ENCODE measurements at regions not wholly inside any gene's neighbourhood (a gene's known extent, or its start where the extent isn't known, plus 50 kb on each side); places are given as distances from the start of the nearest gene placed in this dataset.

DNA sequence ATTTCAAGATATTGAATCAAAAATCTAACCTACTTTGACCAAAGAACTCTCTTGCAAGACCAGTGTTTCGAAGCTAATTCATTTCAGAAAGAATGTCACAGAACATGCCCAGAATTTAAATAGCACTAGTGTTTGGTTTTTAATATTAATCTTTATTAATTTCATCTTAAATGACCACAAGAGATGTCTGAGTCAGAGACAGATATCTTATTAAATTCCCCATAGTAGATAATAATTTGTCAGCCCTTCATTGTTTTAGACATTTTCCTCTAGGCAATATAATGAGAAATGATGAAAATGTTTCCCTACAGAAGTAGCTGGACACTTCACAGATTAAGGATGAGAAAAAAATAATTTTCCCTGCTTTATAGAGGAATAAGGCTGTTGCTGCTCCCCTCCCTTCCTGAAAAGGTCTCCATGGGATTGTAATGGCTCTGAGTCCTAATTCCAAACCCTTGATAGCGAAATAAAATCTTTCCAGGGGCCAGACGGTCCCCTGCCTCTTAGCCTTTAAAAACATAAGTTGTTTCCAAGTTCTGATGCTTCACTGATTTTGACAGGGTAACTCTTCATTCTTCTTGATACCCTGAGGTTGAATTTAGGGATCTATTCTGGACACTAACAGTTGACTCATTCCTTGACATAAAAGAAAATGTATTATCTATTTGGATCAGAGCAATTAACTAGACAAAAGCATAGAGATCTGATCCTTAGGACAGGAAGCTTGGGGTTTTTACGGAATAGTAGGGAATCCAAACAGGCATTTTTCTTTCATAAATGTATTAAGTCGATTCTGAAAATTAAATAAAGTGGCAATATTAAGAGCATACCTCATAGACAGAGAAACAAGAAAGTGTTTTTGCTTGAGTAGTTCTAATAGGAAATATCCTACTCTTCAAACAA, 820.8 kb downstream of the BRINP3 start:
- H3K9me3 Mint-ChIP-seq = no peaks in the 10 kb centered on the region
- no peaks in the 10 kb centered on the region for H3K27me3 Mint-ChIP-seq
- H3K27ac Mint-ChIP-seq = no peak overlapping the region
- no peaks in the 10 kb centered on the region for H3K36me3 Mint-ChIP-seq
- no peak overlapping the region for H3K4me3 Mint-ChIP-seq
- H3K4me1 Mint-ChIP-seq (ENCODE audit: unreplicated experiment) = no peaks in the 10 kb centered on the region
- DNase-seq (ENCODE audit: extremely low spot score, unreplicated experiment) = no peak
- TF ChIP-seq CTCF (conservative IDR thresholded peaks at IDR 0.05) = no peak

DNA sequence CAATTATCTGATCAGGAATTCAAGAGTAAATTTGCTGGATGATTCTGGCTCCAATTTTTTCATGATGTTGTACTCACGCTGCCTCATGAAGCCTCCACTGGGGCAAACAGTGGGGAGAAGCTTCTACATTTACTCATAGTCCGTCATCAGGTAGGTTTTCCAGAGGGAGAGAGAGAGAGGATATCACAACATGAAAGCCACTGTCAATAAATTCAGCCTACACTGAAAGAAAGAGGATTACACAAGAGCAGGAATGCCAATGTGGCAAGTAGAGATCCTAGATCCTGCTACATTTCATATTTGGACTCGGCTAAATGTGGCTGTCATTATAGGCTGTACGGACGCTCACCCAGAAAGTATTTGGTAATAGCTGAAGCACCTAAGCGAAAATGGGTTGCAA, 819.9 kb downstream of the BRINP3 start:
- no peaks in the 10 kb centered on the region for H3K9me3 Mint-ChIP-seq
- no peaks in the 10 kb centered on the region for H3K36me3 Mint-ChIP-seq

GRCh38 chr1:189658381-189658780, 819.3 kb downstream of the BRINP3 start:
- H3K36me3 Mint-ChIP-seq = no peaks in the 10 kb centered on the region

More for the DNA sequence above, 819.9 kb downstream of the BRINP3 start:
- Mint-ChIP-seq H3K27ac (no peak overlapping the region), H3K27me3 (peaks cover 3% of the 10 kb centered on the region), H3K4me3 (no peak overlapping the region), H3K4me1 (ENCODE audit: unreplicated experiment) (no peaks in the 10 kb centered on the region)
- no peak for DNase-seq (ENCODE audit: extremely low spot score, unreplicated experiment)
- no peak for TF ChIP-seq CTCF (conservative IDR thresholded peaks at IDR 0.05)

GRCh38 chr1:189659731-189660130, 817.9 kb downstream of the BRINP3 start:
- H3K4me1 Mint-ChIP-seq (ENCODE audit: unreplicated experiment) = no peaks in the 10 kb centered on the region
- H3K27me3 Mint-ChIP-seq = peaks cover 3% of the 10 kb centered on the region
- no peak for TF ChIP-seq CTCF (conservative IDR thresholded peaks at IDR 0.05)
- no peak overlapping the region for H3K4me3 Mint-ChIP-seq
- no peak for DNase-seq (ENCODE audit: extremely low spot score, unreplicated experiment)
- no peak overlapping the region for H3K27ac Mint-ChIP-seq
- no peaks in the 10 kb centered on the region for H3K9me3 Mint-ChIP-seq
- H3K36me3 Mint-ChIP-seq = no peaks in the 10 kb centered on the region

More at GRCh38 chr1:189658381-189658780, 819.3 kb downstream of the BRINP3 start:
- peaks cover 3% of the 10 kb centered on the region for H3K27me3 Mint-ChIP-seq
- DNase-seq (ENCODE audit: extremely low spot score, unreplicated experiment) = no peak
- no peak for TF ChIP-seq CTCF (conservative IDR thresholded peaks at IDR 0.05)
- no peaks in the 10 kb centered on the region for H3K4me1 Mint-ChIP-seq (ENCODE audit: unreplicated experiment)
- H3K27ac Mint-ChIP-seq = no peak overlapping the region
- no peak overlapping the region for H3K4me3 Mint-ChIP-seq
- H3K9me3 Mint-ChIP-seq = no peaks in the 10 kb centered on the region

GRCh38 chr1:189662190-189662589, 815.5 kb downstream of the BRINP3 start:
- Mint-ChIP-seq H3K27ac (no peak overlapping the region), H3K27me3 (peaks cover 3% of the 10 kb centered on the region), H3K4me3 (no peak overlapping the region), H3K4me1 (ENCODE audit: unreplicated experiment) (no peaks in the 10 kb centered on the region), H3K9me3 (no peaks in the 10 kb centered on the region), H3K36me3 (no peaks in the 10 kb centered on the region)
- TF ChIP-seq CTCF (conservative IDR thresholded peaks at IDR 0.05) = no peak
- no peak for DNase-seq (ENCODE audit: extremely low spot score, unreplicated experiment)

Data from type B pancreatic cell (in vitro differentiated cells).